AG04449 (cell line): ENCODE measurements at regions not wholly inside any gene's neighbourhood (a gene's known extent, or its start where the extent isn't known, plus 50 kb on each side); places are given as distances from the start of the nearest gene placed in this dataset.
"Not testable (repeated sequence)": the region's sequence is repeated elsewhere in the genome, so short reads cannot be mapped to it uniquely, and the experiment has no call there.

ENCODE experiments used
- CTCF ChIA-PET: fragments of 350-600 bp; formaldehyde crosslinking; extraction: SDS; loops from one replicate; lab custom pipeline; 2021; ENCODE audit warnings: antibody characterized with exemption; lab: Yijun Ruan, JAX
- POLR2A ChIA-PET: fragments of 400-600, 350-600 bp; formaldehyde crosslinking; extraction: SDS; loops from one replicate; lab custom pipeline; 2020; ENCODE audit warnings: antibody characterized with exemption, inconsistent platforms; lab: Yijun Ruan, JAX
- DNase-seq: peaks from one replicate; pipeline ENCODE4 v3.0.0-alpha.2; 2010; ENCODE audit warnings: low read depth, low spot score
- H3K4me3 ChIP-seq: 2 replicates; pipeline ENCODE4 v1.5.1; 2011; ENCODE audit warnings: low read depth, mild to moderate bottlenecking, control low read depth, low read length
- CTCF ChIP-seq: IDR thresholded peaks from one replicate; pipeline ENCODE4 v1.5.1; 2011; ENCODE audit warnings: mild to moderate bottlenecking, moderate library complexity, low read length, control low read depth, inconsistent platforms; ENCODE audit not compliant: insufficient read depth; ENCODE audit errors: missing control alignments

- no peak for DNase-seq
- POLR2A ChIA-PET, result no interaction called here
- no peak overlapping the region for H3K4me3 ChIP-seq
- CTCF ChIA-PET, result no interaction called here
- no peak for TF ChIP-seq CTCF
Observed at GRCh38 chr18:55967019-55967418, 379.0 kb upstream of the TCF4 start.

- CTCF ChIA-PET, result no interaction called here
- no peak for TF ChIP-seq CTCF
- H3K4me3 ChIP-seq, result no peak overlapping the region
- no peak for DNase-seq
- POLR2A ChIA-PET, result no interaction called here
Observed at GRCh38 chr18:55964171-55964570, 376.2 kb upstream of the TCF4 start.

- CTCF ChIA-PET, result no interaction called here
- no peak for TF ChIP-seq CTCF
- no peak overlapping the region for H3K4me3 ChIP-seq
- POLR2A ChIA-PET, result no interaction called here
- no peak for DNase-seq
Observed at GRCh38 chr18:55953326-55953725, 365.3 kb upstream of the TCF4 start.

GRCh38 chr18:55951738-55952137 is 363.7 kb upstream of the TCF4 start:
- DNase-seq, CTCF ChIA-PET, POLR2A ChIA-PET, H3K4me3 ChIP-seq: not testable (repeated sequence)

- POLR2A ChIA-PET, result no interaction called here
- DNase-seq, result no peak
- H3K4me3 ChIP-seq, result no peak overlapping the region
- CTCF ChIA-PET, result no interaction called here
- no peak for TF ChIP-seq CTCF
Observed at GRCh38 chr18:55950379-55951166, 362.6 kb upstream of the TCF4 start.

GRCh38 chr18:55934821-55935220 is 346.8 kb upstream of the TCF4 start:
- ChIA-PET CTCF (no interaction called here), POLR2A (interaction anchor here (0.7 kb wide), 1 partner anchor 17 kb away, joined by 3 read pairs; no protein-coding TSS in a partner anchor)
- no peak for DNase-seq
- TF ChIP-seq CTCF, result no peak
- H3K4me3 ChIP-seq, result no peak overlapping the region

GRCh38 chr18:55932675-55933074 is 344.7 kb upstream of the TCF4 start:
- ChIA-PET CTCF (interaction anchor here (1.2 kb wide), 1 partner anchor 25 kb away, joined by 5 read pairs; no protein-coding TSS in a partner anchor), POLR2A (no interaction called here)
- H3K4me3 ChIP-seq, result no peak overlapping the region
- DNase-seq, result no peak
- TF ChIP-seq CTCF, result no peak
